Gastroesophageal sphincter (tissue), 3 donors: ENCODE measurements at regions not wholly inside any gene's neighbourhood (a gene's known extent, or its start where the extent isn't known, plus 50 kb on each side); places are given as distances from the start of the nearest gene placed in this dataset.

Experiments used
- EP300 ChIP-seq: sonication (generic); formaldehyde crosslinking; IDR thresholded peaks from one replicate; pipeline ENCODE4 v1.6.1; 2017; ENCODE audit warnings: antibody characterized with exemption, mild to moderate bottlenecking
- POLR2A ChIP-seq, 2 donors: fragments of 450-650 bp; IDR thresholded peaks; one replicate each; pipeline ENCODE4 v1.6.1; 2017; ENCODE audit warnings: antibody characterized with exemption in 2 of 2, mild to moderate bottlenecking in 2 of 2, moderate library complexity in 1 of 2
- POLR2AphosphoS5 ChIP-seq: sonication (generic); formaldehyde crosslinking; IDR thresholded peaks from one replicate; pipeline ENCODE4 v1.6.1; 2017; ENCODE audit warnings: antibody characterized with exemption
- TF ChIP-seq, protein P1 (sequence below), 4 experiments: fragments of 200-600 bp in 2 of 4; fragments of 450-650 bp in 2 of 4; sonication (generic) in 1 of 4; IDR thresholded peaks; one replicate each; pipeline ENCODE4 v1.5.1; 2017 to 2019; ENCODE audit warnings: antibody characterized with exemption in 4 of 4, mild to moderate bottlenecking in 2 of 4, moderate library complexity in 2 of 4

DNA sequence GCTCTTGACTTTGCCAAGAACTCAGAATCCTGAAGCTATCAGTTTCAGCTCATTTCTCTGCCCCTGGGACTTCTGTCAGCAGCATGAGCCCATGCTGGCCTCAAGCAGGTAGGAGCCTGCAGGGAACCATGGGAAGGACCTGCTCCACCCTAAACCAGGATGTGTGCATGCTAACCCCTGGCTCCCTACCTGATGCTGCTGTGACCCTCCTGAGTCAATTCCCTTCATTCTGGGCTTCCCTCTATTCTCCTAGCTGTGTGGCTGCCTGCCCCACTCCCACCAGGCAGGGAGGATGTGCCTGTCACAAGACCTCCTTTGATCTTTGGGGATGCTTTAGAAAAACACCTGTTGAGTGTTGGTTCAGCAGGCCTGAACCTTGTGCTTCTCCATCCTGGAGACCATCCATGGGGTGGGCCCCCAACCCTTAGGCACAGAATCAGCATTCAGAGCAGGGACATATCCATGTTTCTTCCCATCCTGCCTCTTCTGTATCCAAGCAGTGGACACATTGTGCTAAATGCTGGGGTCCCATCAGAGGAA lies 117.1 kb upstream of the CCL21 start:
- TF ChIP-seq, protein P1, sequence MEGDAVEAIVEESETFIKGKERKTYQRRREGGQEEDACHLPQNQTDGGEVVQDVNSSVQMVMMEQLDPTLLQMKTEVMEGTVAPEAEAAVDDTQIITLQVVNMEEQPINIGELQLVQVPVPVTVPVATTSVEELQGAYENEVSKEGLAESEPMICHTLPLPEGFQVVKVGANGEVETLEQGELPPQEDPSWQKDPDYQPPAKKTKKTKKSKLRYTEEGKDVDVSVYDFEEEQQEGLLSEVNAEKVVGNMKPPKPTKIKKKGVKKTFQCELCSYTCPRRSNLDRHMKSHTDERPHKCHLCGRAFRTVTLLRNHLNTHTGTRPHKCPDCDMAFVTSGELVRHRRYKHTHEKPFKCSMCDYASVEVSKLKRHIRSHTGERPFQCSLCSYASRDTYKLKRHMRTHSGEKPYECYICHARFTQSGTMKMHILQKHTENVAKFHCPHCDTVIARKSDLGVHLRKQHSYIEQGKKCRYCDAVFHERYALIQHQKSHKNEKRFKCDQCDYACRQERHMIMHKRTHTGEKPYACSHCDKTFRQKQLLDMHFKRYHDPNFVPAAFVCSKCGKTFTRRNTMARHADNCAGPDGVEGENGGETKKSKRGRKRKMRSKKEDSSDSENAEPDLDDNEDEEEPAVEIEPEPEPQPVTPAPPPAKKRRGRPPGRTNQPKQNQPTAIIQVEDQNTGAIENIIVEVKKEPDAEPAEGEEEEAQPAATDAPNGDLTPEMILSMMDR (IDR thresholded peaks at IDR 0.05): no peak
- TF ChIP-seq POLR2A (IDR thresholded peaks at IDR 0.05): no peak
- no peak for TF ChIP-seq POLR2AphosphoS5
- no peak for TF ChIP-seq EP300
